HepG2 (cell line): ENCODE measurements at regions not wholly inside any gene's neighbourhood (a gene's known extent, or its start where the extent isn't known, plus 50 kb on each side); places are given as distances from the start of the nearest gene placed in this dataset.

Source experiments
- ATAC-seq: fragments of 200-7000 bp; cut with Tn5 transposase; 3 replicates; pipeline ENCODE4 v1.9.1; 2020; ENCODE audit warnings: mild to moderate bottlenecking, moderate library complexity
- BruUV-seq: library from RNA; stranded (reverse); fragments of 400-500 nt; replicated peaks from 2 replicates; lab custom pipeline; 2021; lab: Mats Ljungman, UMichigan
- CTCF ChIA-PET: fragments of 300-600 bp; formaldehyde crosslinking; extraction: SDS; loops from one replicate; lab custom pipeline; 2021; ENCODE audit warnings: low total read pairs, inconsistent platforms, low intra/inter-chr PET ratio; lab: Yijun Ruan, JAX
- POLR2A ChIA-PET: fragments of 350-600 bp; sonication (Branson Sonifier 250); formaldehyde crosslinking; loops from one replicate; lab custom pipeline; 2020; ENCODE audit warnings: antibody characterized with exemption, inconsistent platforms; lab: Yijun Ruan, JAX
- DNase-seq: peaks from one replicate; pipeline ENCODE4 v3.0.0-alpha.2; 2015; ENCODE audit warnings: low spot score
- FAIRE-seq: peaks from 3 replicates; lab custom pipeline; 2011; peaks lifted over from hg19 to GRCh38; lab: Jason Lieb, UNC
- H2AFZ ChIP-seq: one replicate; pipeline ENCODE4 v1.6.1; 2011; ENCODE audit warnings: low read length, inconsistent platforms
- H3K27ac ChIP-seq: fragments of 300-600 bp; 3 replicates; pipeline ENCODE4 v1.8.0; 2011; ENCODE audit warnings: mixed run types, mild to moderate bottlenecking, mixed read lengths, low read length, inconsistent platforms; ENCODE audit not compliant: insufficient read depth; ENCODE audit errors: extremely low read length
- H3K27me3 ChIP-seq, 2 experiments: fragments of 200-600 bp in 1 of 2; 2 replicates in 1 of 2; 3 replicates in 1 of 2; pipeline versions ENCODE4 v1.6.0 to v1.8.0; 2011; ENCODE audit warnings: low read length in 2 of 2, mild to moderate bottlenecking in 2 of 2, moderate library complexity in 2 of 2, inconsistent platforms in 1 of 2; ENCODE audit not compliant: insufficient read depth in 2 of 2, control insufficient read depth in 1 of 2
- H3K36me3 ChIP-seq, 2 experiments: fragments of 200-600 bp in 1 of 2; replicated peaks in 1 of 2; 2 replicates in 1 of 2; 3 replicates in 1 of 2; pipeline versions ENCODE4 v1.5.1 to v1.8.0; 2011; ENCODE audit warnings: low read length in 2 of 2, inconsistent platforms in 1 of 2; ENCODE audit not compliant: insufficient read depth in 2 of 2, control insufficient read depth in 1 of 2
- H3K4me1 ChIP-seq: 2 replicates; pipeline ENCODE4 v1.5.1; 2012; ENCODE audit warnings: low read length, inconsistent platforms; ENCODE audit not compliant: insufficient read depth
- H3K4me2 ChIP-seq: 2 replicates; pipeline ENCODE4 v1.6.0; 2011; ENCODE audit warnings: low read depth, low read length, inconsistent platforms
- H3K4me3 ChIP-seq, 3 experiments: fragments of 200-600 bp in 1 of 3; sonication (generic), shearing (Covaris generic) in 1 of 3; replicated peaks in 1 of 3; 2 replicates each; pipeline ENCODE4 v1.5.1; 2011 to 2016; ENCODE audit warnings: low read length in 3 of 3, inconsistent platforms in 2 of 3, low read depth in 2 of 3, mild to moderate bottlenecking in 2 of 3, control low read depth in 1 of 3, mixed read lengths in 1 of 3; ENCODE audit not compliant: insufficient read depth in 1 of 3
- H3K79me2 ChIP-seq: one replicate; pipeline ENCODE4 v1.6.1; 2011; ENCODE audit warnings: low read length, inconsistent platforms; ENCODE audit not compliant: insufficient read depth
- H3K9ac ChIP-seq: 2 replicates; pipeline ENCODE4 v1.6.0; 2011; ENCODE audit warnings: mild to moderate bottlenecking, low read depth, low read length, inconsistent platforms; ENCODE audit not compliant: insufficient read depth
- H3K9me3 ChIP-seq: 2 replicates; pipeline ENCODE4 v1.5.1; 2012; ENCODE audit warnings: mild to moderate bottlenecking, low read length
- H4K20me1 ChIP-seq: 2 replicates; pipeline ENCODE4 v1.6.0; 2011; ENCODE audit warnings: inconsistent platforms, mild to moderate bottlenecking, low read length, moderate library complexity; ENCODE audit not compliant: insufficient read depth
- CENPX ChIP-seq: sonication (generic); formaldehyde crosslinking; IDR thresholded peaks from 2 replicates; pipeline ENCODE4 v1.9.0; 2021; ENCODE audit warnings: mild to moderate bottlenecking, missing genetic modification reagents, moderate library complexity
- FLYWCH1 ChIP-seq: sonication (generic); formaldehyde crosslinking; IDR thresholded peaks from 2 replicates; pipeline ENCODE4 v1.8.1; 2023; ENCODE audit warnings: mild to moderate bottlenecking, missing genetic modification reagents
- GTF2F1 ChIP-seq: fragments of 150-350 bp; IDR thresholded peaks from 2 replicates; pipeline ENCODE4 v1.6.1; 2014; ENCODE audit warnings: low read length
- HCFC1 ChIP-seq: fragments of 150-350 bp; IDR thresholded peaks from 2 replicates; pipeline ENCODE4 v1.6.1; 2014; ENCODE audit warnings: low read depth, low read length
- HNRNPK ChIP-seq: fragments of 200-400 bp; formaldehyde crosslinking; IDR thresholded peaks from 2 replicates; pipeline ENCODE4 v1.6.1; 2018; ENCODE audit warnings: low read length, low read depth, moderate library complexity, mild to moderate bottlenecking; ENCODE audit not compliant: poor library complexity, severe bottlenecking
- JUN ChIP-seq: sonication (generic); formaldehyde crosslinking; IDR thresholded peaks from 2 replicates; pipeline ENCODE4 v1.4.0; 2020; ENCODE audit warnings: mild to moderate bottlenecking, missing genetic modification reagents
- KAT8 ChIP-seq: IDR thresholded peaks from 2 replicates; pipeline ENCODE4 v1.6.1; 2016; ENCODE audit warnings: missing genetic modification reagents, missing compliant biosample characterization
- KDM3A ChIP-seq: IDR thresholded peaks from 2 replicates; pipeline ENCODE4 v1.6.1; 2018; ENCODE audit warnings: low read depth, missing compliant biosample characterization
- MEIS2 ChIP-seq: sonication (generic); formaldehyde crosslinking; IDR thresholded peaks from 2 replicates; pipeline ENCODE4 v1.9.0; 2021; ENCODE audit warnings: mild to moderate bottlenecking, missing genetic modification reagents
- MIXL1 ChIP-seq: IDR thresholded peaks from 2 replicates; pipeline ENCODE4 v1.6.1; 2016
- NR2F2 ChIP-seq: IDR thresholded peaks from 2 replicates; pipeline ENCODE4 v1.6.1; 2012; ENCODE audit warnings: low read depth, inconsistent platforms, borderline replicate concordance
- POLR2AphosphoS5 ChIP-seq: IDR thresholded peaks from 2 replicates; pipeline ENCODE4 v1.6.1; 2012; ENCODE audit warnings: low read depth, low read length
- ZFP82 ChIP-seq: sonication (generic); formaldehyde crosslinking; IDR thresholded peaks from 2 replicates; pipeline ENCODE4 v1.5.1; 2020; ENCODE audit warnings: mild to moderate bottlenecking, missing genetic modification reagents, borderline replicate concordance
- ZHX1 ChIP-seq: sonication (generic); formaldehyde crosslinking; IDR thresholded peaks from 2 replicates; pipeline ENCODE4 v1.8.1; 2022; ENCODE audit warnings: low read depth, mild to moderate bottlenecking, missing genetic modification reagents
- ZMAT3 ChIP-seq: sonication (generic); formaldehyde crosslinking; conservative IDR thresholded peaks from 2 replicates; pipeline ENCODE4 v1.7.0; 2021; ENCODE audit warnings: missing genetic modification reagents
- ZNF317 ChIP-seq: sonication (generic); formaldehyde crosslinking; IDR thresholded peaks from 2 replicates; pipeline ENCODE4 v1.5.0; 2020; ENCODE audit warnings: mild to moderate bottlenecking, missing genetic modification reagents
- ZNF362 ChIP-seq: sonication (generic); formaldehyde crosslinking; IDR thresholded peaks from 2 replicates; pipeline ENCODE4 v1.4.0; 2020; ENCODE audit warnings: missing genetic modification reagents, mild to moderate bottlenecking, borderline replicate concordance
- ZNF563 ChIP-seq: sonication (generic); formaldehyde crosslinking; IDR thresholded peaks from 2 replicates; pipeline ENCODE4 v1.8.0; 2022; ENCODE audit warnings: mild to moderate bottlenecking, moderate library complexity, missing genetic modification reagents
- ZNF567 ChIP-seq: sonication (generic); formaldehyde crosslinking; IDR thresholded peaks from 2 replicates; pipeline ENCODE4 v1.8.1; 2023; ENCODE audit warnings: mild to moderate bottlenecking, missing genetic modification reagents, borderline replicate concordance
- WGBS: methylation state at CpG from one replicate; pipeline ENCODE4 v1.1.6; 2017; ENCODE audit warnings: low lambda C conversion rate; 5-methylcytosine and 5-hydroxymethylcytosine counted together
- in situ Hi-C: cut with HindIII; loops from 2 replicates; pipeline ENCODE4 v1.10.0; 2017; ENCODE audit warnings: low pct_unique_long_range_greater_than_20kb; ENCODE audit not compliant: extremely low pct_ligation_motif_present
- intact Hi-C: fragments of 100-400 bp; cut with micrococcal nuclease; formaldehyde crosslinking; loops from one replicate; pipeline ENCODE4 v1.10.0; 2022; ENCODE audit not compliant: unreplicated experiment
- TF ChIP-seq, protein P1 (sequence below): sonication (generic); formaldehyde crosslinking; IDR thresholded peaks from 2 replicates; pipeline ENCODE4 v1.4.0; 2020; ENCODE audit warnings: mild to moderate bottlenecking, low read depth, missing genetic modification reagents

DNA sequence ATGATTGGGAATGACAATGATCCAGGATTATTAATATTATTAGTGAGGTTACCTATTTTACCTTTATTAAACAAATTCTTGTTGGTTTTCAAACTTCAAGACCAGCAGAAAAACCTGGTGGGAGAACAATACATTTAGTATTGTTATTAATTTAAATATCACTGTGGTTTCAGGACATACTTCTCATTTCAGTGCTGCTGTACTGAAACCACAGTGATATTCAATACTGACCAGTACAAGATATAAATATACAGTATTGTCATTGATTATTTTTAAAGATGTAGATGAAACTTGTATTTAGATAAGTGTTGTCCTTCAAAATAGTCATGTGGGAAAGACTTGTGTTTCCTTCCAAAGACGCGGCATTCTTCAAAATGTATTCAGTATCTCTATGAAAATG is 1047.3 kb upstream of the CELF4 start (continued):
- TF ChIP-seq NR2F2 = no peak
- no peak for TF ChIP-seq MEIS2 (CRISPR knock-in tag)
- no peak for TF ChIP-seq ZNF317 (CRISPR knock-in tag)
- TF ChIP-seq, protein P1, sequence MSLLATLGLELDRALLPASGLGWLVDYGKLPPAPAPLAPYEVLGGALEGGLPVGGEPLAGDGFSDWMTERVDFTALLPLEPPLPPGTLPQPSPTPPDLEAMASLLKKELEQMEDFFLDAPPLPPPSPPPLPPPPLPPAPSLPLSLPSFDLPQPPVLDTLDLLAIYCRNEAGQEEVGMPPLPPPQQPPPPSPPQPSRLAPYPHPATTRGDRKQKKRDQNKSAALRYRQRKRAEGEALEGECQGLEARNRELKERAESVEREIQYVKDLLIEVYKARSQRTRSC (CRISPR knock-in tag) = no peak
- no peak for TF ChIP-seq HNRNPK

- Histone ChIP-seq H3K9ac (no peak overlapping the region), H3K79me2 (no peaks in the 10 kb centered on the region), H3K4me1 (no peaks in the 10 kb centered on the region), H3K27me3 (no peaks in the 10 kb centered on the region; a peak in 1 of 5 replicates), H3K4me2 (no peak overlapping the region), H3K9me3 (no peaks in the 10 kb centered on the region), H3K4me3 (no peak overlapping the region), H2AFZ (no peak overlapping the region), H3K27ac (no peak overlapping the region), H3K36me3 (no peaks in the 10 kb centered on the region), H4K20me1 (no peaks in the 10 kb centered on the region)
- intact Hi-C loops (no loop called here), in situ Hi-C loops (no loop called here)
- ATAC-seq = no peak
- ChIA-PET POLR2A (no interaction called here), CTCF (no interaction called here)
- 9% methylated on average over 8 of the region's 9 CpGs for WGBS
- FAIRE-seq = no peak
- BruUV-seq = no TSS peak
- no peak for DNase-seq
- TF ChIP-seq ZNF563 (CRISPR knock-in tag) = no peak
- no peak for TF ChIP-seq POLR2AphosphoS5
- no peak for TF ChIP-seq HCFC1
- no peak for TF ChIP-seq MIXL1 (CRISPR knock-in tag)
- TF ChIP-seq JUN (CRISPR knock-in tag) = no peak
- TF ChIP-seq ZHX1 (CRISPR knock-in tag) = no peak
- no peak for TF ChIP-seq KAT8 (CRISPR knock-in tag)
- TF ChIP-seq ZNF362 (CRISPR knock-in tag) = no peak
- no peak for TF ChIP-seq GTF2F1
- TF ChIP-seq KDM3A (CRISPR knock-in tag) = no peak
- TF ChIP-seq FLYWCH1 (CRISPR knock-in tag) = no peak
- TF ChIP-seq ZFP82 (CRISPR knock-in tag) = no peak
- TF ChIP-seq ZMAT3 (CRISPR knock-in tag) = no peak
- TF ChIP-seq ZNF567 (CRISPR knock-in tag) = no peak
- no peak for TF ChIP-seq CENPX
Observed at GRCh38 chr18:38611036-38611964, 1045.7 kb upstream of the CELF4 start.
